ENCODE measurements at regions not wholly inside any gene's neighbourhood (a gene's known extent, or its start where the extent isn't known, plus 50 kb on each side); places are given as distances from the start of the nearest gene placed in this dataset.

- Histone ChIP-seq H3K27ac (replicated peaks) (no peak overlapping the region), H3K4me3 (replicated peaks; ENCODE audit: insufficient read depth, low read length) (no peak overlapping the region), H3K27me3 (ENCODE audit: insufficient read depth, poor library complexity, severe bottlenecking) (no peaks in the 10 kb centered on the region)
- TF ChIP-seq GABPA (IDR thresholded peaks at IDR 0.05; ENCODE audit: low read depth) (no peak), POLR2AphosphoS5 (IDR thresholded peaks at IDR 0.05; ENCODE audit: low read depth) (no peak), CTCF (IDR thresholded peaks at IDR 0.05; ENCODE audit: insufficient read depth, low read length) (no peak), SPI1 (IDR thresholded peaks at IDR 0.05; ENCODE audit: borderline replicate concordance, low read depth) (no peak), REST (IDR thresholded peaks at IDR 0.05; ENCODE audit: insufficient replicate concordance, low read depth) (no peak)
- DNase-seq (ENCODE audit: low read depth in 1 of 2, low spot score in 1 of 2), result no peak
These were observed 378.7 kb downstream of the C3orf38 start for GRCh38 chr3:88528494-88528893.

GRCh38 chr3:88534534-88534933 is 384.8 kb downstream of the C3orf38 start:
- Histone ChIP-seq H3K4me3 (replicated peaks; ENCODE audit: insufficient read depth, low read length) (no peak overlapping the region), H3K27me3 (ENCODE audit: insufficient read depth, poor library complexity, severe bottlenecking) (no peaks in the 10 kb centered on the region), H3K27ac (replicated peaks) (no peak overlapping the region)
- TF ChIP-seq POLR2AphosphoS5 (IDR thresholded peaks at IDR 0.05; ENCODE audit: low read depth) (no peak), CTCF (IDR thresholded peaks at IDR 0.05; ENCODE audit: insufficient read depth, low read length) (no peak), GABPA (IDR thresholded peaks at IDR 0.05; ENCODE audit: low read depth) (no peak), SPI1 (IDR thresholded peaks at IDR 0.05; ENCODE audit: borderline replicate concordance, low read depth) (no peak), REST (IDR thresholded peaks at IDR 0.05; ENCODE audit: insufficient replicate concordance, low read depth) (no peak)
- DNase-seq (ENCODE audit: low read depth in 1 of 2, low spot score in 1 of 2), result no peak

GRCh38 chr3:88535563-88535962 is 385.8 kb downstream of the C3orf38 start:
- DNase-seq (ENCODE audit: low read depth in 1 of 2, low spot score in 1 of 2), result no peak
- H3K4me3 ChIP-seq (replicated peaks; ENCODE audit: insufficient read depth, low read length), result no peak overlapping the region
- H3K27me3 ChIP-seq (ENCODE audit: insufficient read depth, poor library complexity, severe bottlenecking), result no peaks in the 10 kb centered on the region
- TF ChIP-seq REST (IDR thresholded peaks at IDR 0.05; ENCODE audit: insufficient replicate concordance, low read depth), result no peak
- no peak for TF ChIP-seq SPI1 (IDR thresholded peaks at IDR 0.05; ENCODE audit: borderline replicate concordance, low read depth)
- no peak for TF ChIP-seq POLR2AphosphoS5 (IDR thresholded peaks at IDR 0.05; ENCODE audit: low read depth)
- no peak for TF ChIP-seq CTCF (IDR thresholded peaks at IDR 0.05; ENCODE audit: insufficient read depth, low read length)
- no peak for TF ChIP-seq GABPA (IDR thresholded peaks at IDR 0.05; ENCODE audit: low read depth)
- H3K27ac ChIP-seq (replicated peaks), result no peak overlapping the region
